ENCODE measurements at regions not wholly inside any gene's neighbourhood (a gene's known extent, or its start where the extent isn't known, plus 50 kb on each side); places are given as distances from the start of the nearest gene placed in this dataset.

DNA sequence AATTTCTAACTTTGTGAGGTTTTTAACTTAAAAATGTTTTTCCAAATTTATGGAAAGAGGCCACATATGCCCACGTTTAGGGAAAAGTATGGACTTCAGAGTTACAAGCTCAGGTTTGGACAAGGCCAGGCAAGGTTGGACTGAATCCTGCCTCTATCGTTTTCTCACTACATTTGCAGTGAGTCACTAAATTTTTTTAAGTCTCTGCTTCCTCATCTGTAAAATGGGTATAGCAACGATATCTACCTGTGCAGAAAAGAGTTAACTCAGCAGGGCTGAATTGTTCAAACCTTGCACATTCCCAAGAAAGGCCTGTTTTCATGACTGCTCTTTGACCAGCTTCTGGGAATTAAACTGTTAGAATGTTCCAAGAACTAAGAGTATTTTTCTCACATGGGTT, 159.1 kb downstream of the LTN1 start:
- H3K27me3 ChIP-seq = no peaks in the 10 kb centered on the region
- 87 to 95% (median 91%) methylated on average over 3 of the region's 3 CpGs for WGBS, 3 donors
- intact Hi-C loops (cut with DNase I) = no loop called here

DNA sequence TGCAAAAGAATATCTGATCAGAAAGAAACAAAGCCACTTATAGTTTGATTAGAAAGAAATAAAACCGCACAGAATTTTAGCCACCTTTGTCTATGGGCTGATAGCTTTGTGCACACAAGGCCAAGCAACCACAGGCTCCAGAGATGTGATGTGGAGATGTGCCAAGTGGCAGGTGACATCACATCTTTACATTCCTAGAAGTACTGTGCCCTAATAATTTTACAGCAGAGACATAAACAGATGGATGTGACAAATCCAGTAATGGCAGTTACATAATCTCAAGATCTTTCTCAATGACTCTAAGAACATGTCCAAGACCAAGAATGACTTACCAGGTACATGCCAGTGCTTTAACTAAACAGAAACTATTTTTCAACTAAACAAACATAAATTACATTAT, 159.5 kb downstream of the LTN1 start:
- WGBS, 3 donors = 77 to 94% (median 88%) methylated on average over 1 of the region's 1 CpG
- TF ChIP-seq, protein P1, sequence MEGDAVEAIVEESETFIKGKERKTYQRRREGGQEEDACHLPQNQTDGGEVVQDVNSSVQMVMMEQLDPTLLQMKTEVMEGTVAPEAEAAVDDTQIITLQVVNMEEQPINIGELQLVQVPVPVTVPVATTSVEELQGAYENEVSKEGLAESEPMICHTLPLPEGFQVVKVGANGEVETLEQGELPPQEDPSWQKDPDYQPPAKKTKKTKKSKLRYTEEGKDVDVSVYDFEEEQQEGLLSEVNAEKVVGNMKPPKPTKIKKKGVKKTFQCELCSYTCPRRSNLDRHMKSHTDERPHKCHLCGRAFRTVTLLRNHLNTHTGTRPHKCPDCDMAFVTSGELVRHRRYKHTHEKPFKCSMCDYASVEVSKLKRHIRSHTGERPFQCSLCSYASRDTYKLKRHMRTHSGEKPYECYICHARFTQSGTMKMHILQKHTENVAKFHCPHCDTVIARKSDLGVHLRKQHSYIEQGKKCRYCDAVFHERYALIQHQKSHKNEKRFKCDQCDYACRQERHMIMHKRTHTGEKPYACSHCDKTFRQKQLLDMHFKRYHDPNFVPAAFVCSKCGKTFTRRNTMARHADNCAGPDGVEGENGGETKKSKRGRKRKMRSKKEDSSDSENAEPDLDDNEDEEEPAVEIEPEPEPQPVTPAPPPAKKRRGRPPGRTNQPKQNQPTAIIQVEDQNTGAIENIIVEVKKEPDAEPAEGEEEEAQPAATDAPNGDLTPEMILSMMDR (IDR thresholded peaks at IDR 0.05) = no peak
- TF ChIP-seq EP300 (IDR thresholded peaks at IDR 0.05) (no peak), POLR2A (IDR thresholded peaks at IDR 0.05) (no peak)
- intact Hi-C loops (cut with DNase I) = no loop called here
- Histone ChIP-seq H3K27me3 (no peaks in the 10 kb centered on the region), H3K36me3 (no peaks in the 10 kb centered on the region), H3K27ac (no peak overlapping the region), H3K4me3 (no peak overlapping the region), H3K4me1 (ENCODE audit: insufficient read depth) (no peaks in the 10 kb centered on the region), H3K9me3 (no peaks in the 10 kb centered on the region)
- no peak for DNase-seq

More for the DNA sequence above, 159.1 kb downstream of the LTN1 start:
- no peak for TF ChIP-seq EP300 (IDR thresholded peaks at IDR 0.05)
- Histone ChIP-seq H3K4me1 (ENCODE audit: insufficient read depth) (no peaks in the 10 kb centered on the region), H3K36me3 (no peaks in the 10 kb centered on the region), H3K27ac (no peak overlapping the region), H3K9me3 (no peaks in the 10 kb centered on the region), H3K4me3 (no peak overlapping the region)
- DNase-seq = no peak

DNA sequence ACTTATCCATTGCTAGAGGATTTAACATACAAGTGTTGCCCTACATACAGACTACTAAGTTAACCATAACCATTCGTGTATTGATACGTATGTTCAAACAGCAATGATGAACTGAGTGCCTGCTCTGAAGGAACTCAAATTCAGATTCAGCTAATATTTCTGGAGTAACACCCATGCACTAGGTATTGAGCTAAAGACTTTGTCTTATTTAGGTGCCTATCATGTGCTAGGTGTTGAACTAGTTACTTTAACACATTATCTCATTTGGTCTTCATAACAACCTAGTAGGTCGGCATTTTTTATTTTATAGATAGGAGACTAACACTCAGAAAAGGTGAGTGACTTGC, 160.0 kb downstream of the LTN1 start:
- no peak overlapping the region for H3K4me3 ChIP-seq
- no peak for DNase-seq
- intact Hi-C loops (cut with DNase I) = no loop called here
- no peaks in the 10 kb centered on the region for H3K9me3 ChIP-seq
- H3K27ac ChIP-seq = no peak overlapping the region
- no peaks in the 10 kb centered on the region for H3K27me3 ChIP-seq
- no peaks in the 10 kb centered on the region for H3K4me1 ChIP-seq (ENCODE audit: insufficient read depth)
- no peak for TF ChIP-seq EP300 (IDR thresholded peaks at IDR 0.05)
- no peak for TF ChIP-seq POLR2A (IDR thresholded peaks at IDR 0.05)
- TF ChIP-seq, protein P1 (IDR thresholded peaks at IDR 0.05) = no peak
- no peaks in the 10 kb centered on the region for H3K36me3 ChIP-seq
- 93 to 97% (median 96%) methylated on average over 3 of the region's 3 CpGs for WGBS, 3 donors

DNA sequence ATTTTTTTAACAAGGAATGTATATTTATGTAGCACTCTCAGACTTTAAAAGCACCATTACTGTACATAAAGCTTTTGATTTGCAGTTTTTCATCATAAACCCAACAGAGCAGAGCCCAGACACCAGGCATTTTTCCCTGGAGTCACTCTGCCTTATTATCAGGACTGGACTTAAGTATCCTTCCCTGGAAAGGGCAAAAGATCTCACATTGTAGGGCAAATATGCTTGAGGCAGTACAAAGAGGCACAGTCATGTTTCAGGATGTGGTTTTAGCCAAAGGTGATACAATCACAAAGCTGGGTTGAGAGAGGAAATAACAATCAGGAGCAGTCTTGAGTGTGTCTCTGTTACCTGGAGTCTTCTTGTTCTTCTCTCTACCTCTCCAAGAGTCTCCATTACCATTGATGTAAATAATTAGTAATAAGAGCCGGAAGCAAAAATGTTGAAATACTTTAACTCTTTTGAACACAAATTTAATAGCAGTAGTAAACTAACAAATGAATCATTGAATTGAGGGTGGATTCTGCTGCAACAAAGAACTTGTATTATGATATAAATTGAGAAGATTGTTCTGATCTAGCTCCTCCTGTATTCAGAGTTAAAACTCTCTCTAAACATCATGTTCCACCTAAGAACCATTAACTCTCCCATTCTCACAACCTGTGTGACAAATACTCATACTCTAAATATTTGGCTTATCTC, 160.5 kb downstream of the LTN1 start:
- H3K9me3 ChIP-seq = no peaks in the 10 kb centered on the region
- TF ChIP-seq POLR2A (IDR thresholded peaks at IDR 0.05) = no peak
- TF ChIP-seq EP300 (IDR thresholded peaks at IDR 0.05) = no peak
- TF ChIP-seq, protein P1 (IDR thresholded peaks at IDR 0.05) = no peak
- no peaks in the 10 kb centered on the region for H3K27me3 ChIP-seq
- no peaks in the 10 kb centered on the region for H3K36me3 ChIP-seq
- WGBS, 3 donors = 82 to 83% (median 82%) methylated on average over 1 of the region's 1 CpG
- H3K4me3 ChIP-seq = no peak overlapping the region
- H3K27ac ChIP-seq = no peak overlapping the region
- intact Hi-C loops (cut with DNase I) = no loop called here
- H3K4me1 ChIP-seq (ENCODE audit: insufficient read depth) = no peaks in the 10 kb centered on the region
- no peak for DNase-seq

DNA sequence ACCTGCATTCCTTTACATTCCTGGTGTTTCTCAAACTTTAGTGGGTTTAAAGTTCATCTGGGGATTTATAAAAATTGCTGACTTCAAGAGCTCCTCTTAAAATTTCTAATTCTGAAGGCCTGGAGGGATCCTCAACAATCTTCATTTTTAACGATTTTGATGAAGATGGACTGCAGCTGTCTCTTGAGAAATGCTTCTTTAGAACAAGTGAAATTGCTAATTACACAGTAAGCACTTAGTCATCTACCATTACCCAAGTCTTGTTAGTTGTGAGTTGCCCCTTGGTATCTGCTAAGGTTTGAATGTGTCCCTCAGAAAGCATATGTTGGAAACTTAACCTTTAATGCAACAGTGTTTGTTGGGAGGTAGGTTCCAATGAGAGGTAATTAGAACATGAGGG, 163.7 kb downstream of the LTN1 start:
- Histone ChIP-seq H3K4me1 (ENCODE audit: insufficient read depth) (no peaks in the 10 kb centered on the region), H3K27me3 (no peaks in the 10 kb centered on the region), H3K27ac (no peak overlapping the region), H3K9me3 (no peaks in the 10 kb centered on the region), H3K36me3 (no peaks in the 10 kb centered on the region), H3K4me3 (no peak overlapping the region)
- no peak for DNase-seq
- TF ChIP-seq, protein P1 (IDR thresholded peaks at IDR 0.05) = no peak
- TF ChIP-seq POLR2A (IDR thresholded peaks at IDR 0.05) (no peak), EP300 (IDR thresholded peaks at IDR 0.05) (no peak)
- intact Hi-C loops (cut with DNase I) = no loop called here
- 41 to 48% (median 43%) methylated on average over 1 of the region's 1 CpG for WGBS, 3 donors
